ENCODE measurements at regions not wholly inside any gene's neighbourhood (a gene's known extent, or its start where the extent isn't known, plus 50 kb on each side); places are given as distances from the start of the nearest gene placed in this dataset. TPM values are rescaled to one million over a fixed set of nuclear protein-coding genes. Genes with fewer than 3 reads are reported as not detected.
"Not testable (repeated sequence)": the region's sequence is repeated elsewhere in the genome, so short reads cannot be mapped to it uniquely, and the experiment has no call there.

DNA sequence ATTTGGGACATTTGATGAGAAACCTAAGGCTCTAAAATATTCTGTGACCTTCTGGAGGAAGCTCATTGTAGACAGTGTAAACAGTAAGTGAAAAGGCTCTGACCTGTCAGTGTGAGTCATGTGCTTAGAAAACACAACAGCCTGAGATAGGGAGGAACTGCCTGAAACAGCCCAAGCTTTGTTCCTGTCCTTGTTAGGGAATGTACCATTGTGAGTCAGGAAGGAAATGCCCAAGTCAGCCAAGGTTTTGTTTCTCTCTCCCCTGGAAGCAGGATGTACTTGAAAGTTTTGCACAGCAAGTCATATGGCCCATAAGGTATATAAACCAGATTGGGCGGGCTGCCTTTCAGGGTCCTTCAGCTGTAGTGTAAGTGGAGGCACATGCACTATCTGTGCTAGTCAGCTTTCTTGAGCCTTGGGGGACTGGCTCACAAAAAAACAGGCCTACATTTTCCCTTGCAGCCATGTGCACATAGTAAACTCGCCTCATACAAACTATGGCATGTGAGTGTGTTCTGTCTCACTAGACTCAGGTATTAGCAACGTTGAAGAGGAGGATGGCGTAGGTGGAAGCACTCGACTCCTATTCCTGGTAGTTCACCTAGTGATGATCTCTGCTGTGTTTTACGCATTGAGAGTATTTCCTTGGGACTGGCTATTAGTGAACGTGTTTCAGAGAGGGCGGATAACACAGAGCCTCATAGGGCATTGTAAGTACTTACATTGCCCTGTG, 141.2 kb upstream of the KLHL1 start:
- DNase-seq, result no peak

DNA sequence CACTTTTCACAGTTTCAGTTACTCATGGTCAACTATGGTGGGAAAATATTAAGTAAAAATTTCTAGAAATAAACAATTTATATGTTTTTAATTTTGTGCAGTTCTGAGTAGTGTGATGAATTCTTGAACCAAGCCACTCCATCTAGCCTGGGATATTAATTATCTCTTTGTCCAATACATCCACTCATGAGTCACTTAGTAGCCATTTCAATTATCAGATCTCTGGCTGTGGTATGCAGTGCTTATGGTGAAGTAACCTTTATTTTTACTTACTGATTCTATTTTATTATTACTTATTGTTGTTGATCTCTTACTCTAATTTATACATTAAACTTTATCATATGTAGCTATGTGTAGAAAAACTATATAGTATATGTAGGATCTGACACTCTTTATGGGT, 128.9 kb upstream of the KLHL1 start:
- DNase-seq, result no peak

GRCh38 chr13:70235565-70235964, 127.3 kb upstream of the KLHL1 start:
- no peak for DNase-seq

DNA sequence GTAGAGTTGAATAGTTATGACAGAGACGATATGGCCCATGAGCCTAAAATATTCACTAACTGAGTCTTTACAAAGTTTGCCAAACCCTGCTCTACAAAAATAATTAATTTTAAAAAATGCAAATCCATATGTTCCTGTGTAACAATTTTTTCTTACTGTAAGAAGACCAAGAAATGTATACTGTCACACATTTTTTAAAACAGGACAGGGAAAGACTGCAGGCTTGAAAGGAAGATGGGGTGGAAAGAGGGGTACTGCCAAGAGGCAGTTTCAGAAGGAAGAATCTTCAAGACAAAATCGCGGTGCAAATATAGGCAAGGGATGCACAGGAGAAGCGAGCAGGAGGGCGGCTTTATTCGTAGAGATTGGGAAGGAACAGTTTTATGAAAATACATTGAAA, 115.7 kb upstream of the KLHL1 start:
- no peak for DNase-seq

DNA sequence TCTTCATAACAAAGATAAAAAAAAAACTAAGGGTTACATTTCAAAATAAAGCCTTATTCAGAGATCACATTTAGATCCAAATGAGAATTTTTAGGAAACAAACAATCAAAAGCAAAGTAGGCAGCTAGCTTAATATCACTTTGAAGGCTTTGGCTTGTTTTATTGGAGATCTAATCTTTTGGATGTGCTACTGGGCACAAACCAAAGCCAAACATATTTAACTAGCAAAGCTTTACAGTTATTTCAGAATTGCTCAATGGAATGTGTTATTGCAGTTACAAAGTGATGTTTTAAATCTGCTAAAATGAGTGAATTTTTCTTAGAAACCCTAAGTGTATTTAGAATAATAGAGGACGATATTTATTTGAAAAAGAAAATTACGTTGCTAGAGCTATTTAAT, 114.7 kb upstream of the KLHL1 start:
- DNase-seq, result no peak

GRCh38 chr13:70218618-70219017, 110.4 kb upstream of the KLHL1 start:
- no peak for DNase-seq

- DNase-seq, result not testable (repeated sequence)
These were observed 100.7 kb upstream of the KLHL1 start for GRCh38 chr13:70208968-70209367.

- DNase-seq, result no peak
These were observed 98.4 kb upstream of the KLHL1 start for GRCh38 chr13:70206671-70207070.

GRCh38 chr13:70203661-70204229, 95.5 kb upstream of the KLHL1 start:
- no peak for DNase-seq

DNA sequence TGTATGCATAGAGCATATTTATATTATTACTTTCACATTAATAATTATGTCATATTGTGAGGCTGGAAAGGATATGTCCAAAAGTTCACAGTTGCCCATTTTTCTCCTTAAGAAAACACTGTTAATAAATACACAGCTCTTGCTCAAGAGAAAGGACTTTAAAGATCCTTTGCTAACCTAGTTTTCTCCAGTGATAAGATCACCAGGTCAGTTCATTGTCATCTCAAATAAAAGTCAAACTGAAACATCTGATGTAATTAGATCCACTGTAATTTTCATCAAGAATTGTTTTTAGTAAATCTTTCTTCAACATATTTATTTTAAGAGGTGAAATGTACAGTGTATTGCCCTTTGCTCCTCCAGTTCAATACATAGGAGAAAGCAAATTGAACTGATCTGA, 82.8 kb upstream of the KLHL1 start:
- no peak for DNase-seq

DNA sequence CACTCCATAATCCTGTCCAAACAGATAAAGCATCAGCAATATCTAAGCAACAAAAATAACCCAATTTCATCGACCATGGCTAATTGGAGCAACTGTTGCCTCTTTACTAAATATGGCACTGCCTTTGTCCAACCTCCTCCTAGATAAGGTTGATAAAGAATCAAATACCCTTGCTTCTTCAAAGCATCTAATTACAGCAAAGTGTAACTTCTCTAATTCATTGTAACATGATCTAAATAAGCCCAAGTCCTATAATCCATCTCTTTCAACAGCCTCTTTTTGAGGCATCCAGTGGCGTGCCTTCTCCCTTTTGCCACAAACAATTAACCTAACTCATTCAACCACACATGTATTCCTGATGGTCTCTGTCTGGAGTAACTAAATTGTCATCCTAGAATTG, 81.7 kb upstream of the KLHL1 start:
- DNase-seq, result no peak

- DNase-seq, result no peak
These were observed 80.3 kb upstream of the KLHL1 start for GRCh38 chr13:70188567-70188966.

DNA sequence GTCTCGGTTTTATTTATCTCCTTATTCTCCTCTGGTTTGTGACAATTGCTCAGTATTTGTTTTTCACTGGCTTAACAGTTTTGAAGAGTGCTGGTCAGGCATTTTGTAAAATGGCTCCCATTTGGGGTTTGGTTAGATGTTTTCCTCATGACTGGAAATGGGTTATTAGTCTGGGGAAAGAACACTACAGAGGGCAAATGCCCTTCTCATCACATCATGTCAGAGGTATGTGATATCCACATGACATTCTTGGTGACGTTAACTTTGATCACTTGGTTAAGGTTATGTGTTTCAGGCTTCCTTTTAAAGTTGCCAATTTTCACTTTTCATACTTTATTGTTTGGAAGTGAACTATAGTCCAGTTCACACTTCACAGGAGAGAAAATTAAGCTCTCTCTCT, 74.8 kb upstream of the KLHL1 start:
- no peak for DNase-seq

Small RNAs in the stretch of these regions (small RNA-seq; reads per million reads assigned to genes)
- gene AL445264.1 (not detected), gene RNU6-54P (not detected)
